Hepatocyte (in vitro differentiated cells): ENCODE measurements at regions not wholly inside any gene's neighbourhood (a gene's known extent, or its start where the extent isn't known, plus 50 kb on each side); places are given as distances from the start of the nearest gene placed in this dataset.

Experiments
- EZH2 ChIP-seq: fragments of 200-600 bp; sonication (generic); IDR thresholded peaks from 2 replicates; pipeline ENCODE4 v1.6.1; 2016; ENCODE audit warnings: antibody characterized with exemption, mild to moderate bottlenecking, borderline replicate concordance
- TF ChIP-seq, protein P1 (sequence below): fragments of 200-600 bp; sonication (generic); IDR thresholded peaks from 2 replicates; pipeline ENCODE4 v1.5.1; 2016; ENCODE audit warnings: antibody characterized with exemption, mild to moderate bottlenecking; ENCODE audit not compliant: poor library complexity

DNA sequence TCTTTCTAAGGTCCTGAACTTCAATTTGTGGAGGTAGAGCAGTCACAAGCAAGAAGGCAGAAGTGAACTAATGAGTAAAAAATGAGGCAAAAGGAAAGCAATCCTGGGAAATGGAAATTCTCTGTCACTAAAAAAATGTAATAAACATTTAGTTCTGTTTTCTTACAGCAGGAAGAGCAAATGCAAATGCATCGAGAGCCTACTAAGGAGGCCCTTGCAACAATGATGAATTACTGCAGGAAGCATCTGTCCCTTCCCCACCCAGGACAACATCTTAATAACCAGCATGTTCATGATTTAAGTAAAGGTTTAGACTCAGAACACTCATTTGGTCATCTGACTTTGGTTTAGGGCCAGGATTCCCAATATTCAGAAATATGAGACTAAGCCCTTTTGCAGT, 341.4 kb upstream of the NOCT start:
- TF ChIP-seq, protein P1, sequence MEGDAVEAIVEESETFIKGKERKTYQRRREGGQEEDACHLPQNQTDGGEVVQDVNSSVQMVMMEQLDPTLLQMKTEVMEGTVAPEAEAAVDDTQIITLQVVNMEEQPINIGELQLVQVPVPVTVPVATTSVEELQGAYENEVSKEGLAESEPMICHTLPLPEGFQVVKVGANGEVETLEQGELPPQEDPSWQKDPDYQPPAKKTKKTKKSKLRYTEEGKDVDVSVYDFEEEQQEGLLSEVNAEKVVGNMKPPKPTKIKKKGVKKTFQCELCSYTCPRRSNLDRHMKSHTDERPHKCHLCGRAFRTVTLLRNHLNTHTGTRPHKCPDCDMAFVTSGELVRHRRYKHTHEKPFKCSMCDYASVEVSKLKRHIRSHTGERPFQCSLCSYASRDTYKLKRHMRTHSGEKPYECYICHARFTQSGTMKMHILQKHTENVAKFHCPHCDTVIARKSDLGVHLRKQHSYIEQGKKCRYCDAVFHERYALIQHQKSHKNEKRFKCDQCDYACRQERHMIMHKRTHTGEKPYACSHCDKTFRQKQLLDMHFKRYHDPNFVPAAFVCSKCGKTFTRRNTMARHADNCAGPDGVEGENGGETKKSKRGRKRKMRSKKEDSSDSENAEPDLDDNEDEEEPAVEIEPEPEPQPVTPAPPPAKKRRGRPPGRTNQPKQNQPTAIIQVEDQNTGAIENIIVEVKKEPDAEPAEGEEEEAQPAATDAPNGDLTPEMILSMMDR = no peak
- TF ChIP-seq EZH2 = no peak
